C1 segment of cervical spinal cord (tissue), 14 donors: ENCODE measurements at regions not wholly inside any gene's neighbourhood (a gene's known extent, or its start where the extent isn't known, plus 50 kb on each side); places are given as distances from the start of the nearest gene placed in this dataset.
"Not testable (repeated sequence)": the region's sequence is repeated elsewhere in the genome, so short reads cannot be mapped to it uniquely, and the experiment has no call there.

Source experiments
- DNase-seq, 14 donors: peaks; one replicate each; lab custom pipeline; 2025; lab: John Stamatoyannopoulos, UW

GRCh38 chr1:234920136-234920842, 208.3 kb downstream of the TOMM20 start:
- DNase-seq, result no peak

- peak in 2 of 14 donors; percentile 4 to 13 for DNase-seq
These were observed 209.5 kb downstream of the TOMM20 start for GRCh38 chr1:234918961-234919761.

GRCh38 chr1:234918181-234918841, 210.3 kb downstream of the TOMM20 start:
- DNase-seq, result no peak

- DNase-seq, result no peak
These were observed 211.0 kb downstream of the TOMM20 start for GRCh38 chr1:234917495-234918180.

- DNase-seq, result no peak
These were observed 211.8 kb downstream of the TOMM20 start for GRCh38 chr1:234916840-234917239.

GRCh38 chr1:234915924-234916675, 212.5 kb downstream of the TOMM20 start:
- no peak for DNase-seq

GRCh38 chr1:234914606-234915290, 213.9 kb downstream of the TOMM20 start:
- DNase-seq, result no peak

- no peak for DNase-seq
These were observed 214.9 kb downstream of the TOMM20 start for GRCh38 chr1:234913771-234914170.

- no peak for DNase-seq
These were observed 215.4 kb downstream of the TOMM20 start for GRCh38 chr1:234913278-234913649.

GRCh38 chr1:234912548-234913277, 215.9 kb downstream of the TOMM20 start:
- peak in 1 of 14 donors; percentile 10 for DNase-seq

- no peak for DNase-seq
These were observed 216.8 kb downstream of the TOMM20 start for GRCh38 chr1:234911787-234912186.

- not testable (repeated sequence) for DNase-seq
These were observed 217.5 kb downstream of the TOMM20 start for GRCh38 chr1:234911136-234911535.

- DNase-seq, result no peak
These were observed 218.8 kb downstream of the TOMM20 start for GRCh38 chr1:234909851-234910250.

- DNase-seq, result no peak
These were observed 219.3 kb downstream of the TOMM20 start for GRCh38 chr1:234909307-234909810.

- no peak for DNase-seq
These were observed 220.1 kb downstream of the TOMM20 start for GRCh38 chr1:234908571-234908970.

- DNase-seq, result no peak
These were observed 220.7 kb downstream of the TOMM20 start for GRCh38 chr1:234907940-234908405.

GRCh38 chr1:234907208-234907939, 221.3 kb downstream of the TOMM20 start:
- no peak for DNase-seq

- DNase-seq, result no peak
These were observed 222.0 kb downstream of the TOMM20 start for GRCh38 chr1:234906654-234907053.
